Mesothelial cell of epicardium (in vitro differentiated cells): ENCODE measurements at regions not wholly inside any gene's neighbourhood (a gene's known extent, or its start where the extent isn't known, plus 50 kb on each side); places are given as distances from the start of the nearest gene placed in this dataset.

ENCODE experiments used
- DNase-seq, 2 experiments: peaks; one replicate each; pipeline ENCODE4 v3.0.0; 2021; ENCODE audit warnings: low spot score in 2 of 2; ENCODE audit not compliant: unreplicated experiment in 2 of 2
- H3K27ac Mint-ChIP-seq: 2 replicates; pipeline ENCODE4 v1.8.0; 2021; ENCODE audit warnings: mixed read lengths
- H3K27me3 Mint-ChIP-seq: 2 replicates; pipeline ENCODE4 v1.8.0; 2021; ENCODE audit warnings: low read depth, mixed read lengths
- H3K36me3 Mint-ChIP-seq: 2 replicates; pipeline ENCODE4 v1.8.0; 2021; ENCODE audit warnings: mixed read lengths
- H3K4me1 Mint-ChIP-seq: 2 replicates; pipeline ENCODE4 v1.8.0; 2021; ENCODE audit warnings: mixed read lengths
- H3K4me3 Mint-ChIP-seq: 2 replicates; pipeline ENCODE4 v1.8.0; 2021; ENCODE audit warnings: mild to moderate bottlenecking, moderate library complexity, mixed read lengths
- H3K9me3 Mint-ChIP-seq: 2 replicates; pipeline ENCODE4 v1.8.0; 2021; ENCODE audit warnings: mixed read lengths
- CTCF ChIP-seq: fragments of 200-600 bp; sonication (generic); IDR thresholded peaks from one replicate; pipeline ENCODE4 v1.5.0; 2021; ENCODE audit warnings: antibody characterized with exemption; ENCODE audit not compliant: unreplicated experiment

- Mint-ChIP-seq H3K4me1 (no peaks in the 10 kb centered on the region), H3K27ac (no peak overlapping the region), H3K36me3 (no peaks in the 10 kb centered on the region), H3K4me3 (no peak overlapping the region), H3K27me3 (no peaks in the 10 kb centered on the region), H3K9me3 (peaks cover 9% of the 10 kb centered on the region)
- no peak for DNase-seq
- no peak for TF ChIP-seq CTCF
These were observed 131.6 kb upstream of the FN1 start for GRCh38 chr2:215567504-215567903.

- H3K36me3 Mint-ChIP-seq = no peaks in the 10 kb centered on the region
- H3K4me3 Mint-ChIP-seq = no peak overlapping the region
- no peaks in the 10 kb centered on the region for H3K27me3 Mint-ChIP-seq
- DNase-seq = no peak
- no peak for TF ChIP-seq CTCF
- H3K9me3 Mint-ChIP-seq = peaks cover 20% of the 10 kb centered on the region
- H3K27ac Mint-ChIP-seq = no peak overlapping the region
- H3K4me1 Mint-ChIP-seq = no peaks in the 10 kb centered on the region
These were observed 130.0 kb upstream of the FN1 start for GRCh38 chr2:215565897-215566296.

GRCh38 chr2:215557701-215558100 lies 121.8 kb upstream of the FN1 start:
- H3K4me3 Mint-ChIP-seq = no peak overlapping the region
- DNase-seq = no peak
- H3K36me3 Mint-ChIP-seq = no peaks in the 10 kb centered on the region
- peaks cover 27% of the 10 kb centered on the region for H3K9me3 Mint-ChIP-seq
- H3K27ac Mint-ChIP-seq = no peak overlapping the region
- H3K4me1 Mint-ChIP-seq = peaks cover 4% of the 10 kb centered on the region
- TF ChIP-seq CTCF = no peak
- H3K27me3 Mint-ChIP-seq = no peaks in the 10 kb centered on the region

DNA sequence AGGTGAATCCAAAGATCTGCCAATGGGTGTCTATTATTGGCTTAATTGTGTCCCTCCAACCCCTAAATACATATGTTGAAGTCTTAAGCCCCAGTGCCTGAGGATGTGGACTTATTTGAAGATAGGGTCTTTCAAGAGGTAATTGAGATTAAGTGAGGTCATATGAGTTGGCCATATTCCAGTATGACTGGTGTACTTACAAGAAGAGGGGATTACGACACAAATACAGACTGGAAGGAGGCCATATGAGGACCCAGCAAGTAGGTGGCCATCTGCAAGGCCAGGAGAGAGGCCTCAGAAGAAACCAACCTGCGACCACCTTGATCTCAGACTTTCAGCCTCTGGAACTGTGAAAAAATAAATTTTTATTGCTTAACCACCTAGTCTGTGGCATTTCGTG lies 121.1 kb upstream of the FN1 start:
- TF ChIP-seq CTCF = no peak
- H3K36me3 Mint-ChIP-seq = no peaks in the 10 kb centered on the region
- H3K4me1 Mint-ChIP-seq = peaks cover 4% of the 10 kb centered on the region
- H3K9me3 Mint-ChIP-seq = peaks cover 22% of the 10 kb centered on the region
- no peak for DNase-seq
- no peak overlapping the region for H3K4me3 Mint-ChIP-seq
- no peaks in the 10 kb centered on the region for H3K27me3 Mint-ChIP-seq
- no peak overlapping the region for H3K27ac Mint-ChIP-seq

DNA sequence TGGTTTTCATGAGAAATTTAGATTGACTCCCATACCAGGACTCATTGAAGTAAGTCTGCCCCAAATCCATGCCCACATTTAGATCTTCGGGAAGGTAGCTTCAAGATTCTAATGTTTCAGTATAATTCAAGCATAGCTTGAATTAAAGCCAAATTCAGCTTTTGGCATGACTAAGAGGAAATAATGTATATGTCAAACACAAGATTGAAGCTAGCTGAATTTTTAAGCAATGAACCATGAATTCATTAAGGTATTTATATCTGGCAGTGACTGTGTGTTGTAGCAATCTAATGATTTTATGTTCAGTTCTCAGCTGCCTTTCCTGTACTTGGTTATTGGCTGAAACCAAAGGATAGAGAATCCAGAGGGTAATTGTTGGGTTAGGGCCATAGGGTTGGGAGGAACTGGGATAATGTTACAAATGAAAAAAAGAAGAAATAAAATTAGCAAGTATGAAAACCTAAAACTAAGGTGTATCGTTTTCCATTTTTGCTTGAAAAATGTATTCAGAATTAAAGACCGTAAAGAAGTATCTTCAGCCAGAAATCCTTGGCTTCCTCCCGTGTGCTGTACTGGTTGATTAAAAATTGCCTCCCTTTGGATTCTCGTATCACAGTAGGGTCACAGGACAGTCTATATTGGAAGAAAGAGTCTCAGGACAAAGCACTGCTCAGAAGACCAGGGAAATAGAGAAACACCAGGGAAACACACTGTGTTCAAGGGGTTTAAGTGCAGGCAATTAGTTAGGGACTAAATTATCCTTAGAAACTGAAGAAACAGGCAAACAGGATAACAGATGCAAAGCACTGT lies 119.0 kb upstream of the FN1 start:
- Mint-ChIP-seq H3K4me1 (peaks cover 4% of the 10 kb centered on the region), H3K36me3 (no peaks in the 10 kb centered on the region), H3K27ac (no peak overlapping the region), H3K9me3 (peaks cover 13% of the 10 kb centered on the region), H3K27me3 (no peaks in the 10 kb centered on the region), H3K4me3 (no peak overlapping the region)
- TF ChIP-seq CTCF = no peak
- no peak for DNase-seq
